Stimulated activated CD4-positive, alpha-beta T cell treated with anti-CD3 and anti-CD28 coated beads, Interleukin-15, amount 100 ng/mL, for 24 hours (primary cell): ENCODE measurements at regions not wholly inside any gene's neighbourhood (a gene's known extent, or its start where the extent isn't known, plus 50 kb on each side); places are given as distances from the start of the nearest gene placed in this dataset.
"Not testable (repeated sequence)": the region's sequence is repeated elsewhere in the genome, so short reads cannot be mapped to it uniquely, and the experiment has no call there.

Experiments
- DNase-seq: peaks from one replicate; pipeline ENCODE4 v3.0.0-alpha.2; 2020

DNA sequence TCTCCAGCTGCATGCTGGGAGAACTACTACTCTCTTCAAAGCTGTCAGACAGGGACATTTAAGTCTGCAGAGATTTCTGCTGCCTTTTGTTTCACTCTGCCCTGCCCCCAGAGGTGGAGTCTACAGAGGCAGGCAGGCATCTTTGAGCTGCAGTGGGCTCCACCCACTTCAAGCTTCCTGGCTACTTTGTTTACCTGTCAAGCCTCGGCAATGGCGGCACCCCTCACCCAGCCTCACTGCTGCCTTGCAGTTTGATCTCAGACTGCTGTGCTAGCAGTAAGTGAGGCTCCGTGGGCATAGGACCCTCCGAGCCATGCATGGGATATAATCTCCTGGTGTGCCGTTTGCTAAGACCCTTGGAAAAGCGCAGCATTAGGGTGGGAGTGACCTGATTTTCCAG lies 61.7 kb downstream of the DMRTA1 start:
- not testable (repeated sequence) for DNase-seq

- DNase-seq, result no peak
Observed at GRCh38 chr9:22508790-22509189, 62.2 kb downstream of the DMRTA1 start.

DNA sequence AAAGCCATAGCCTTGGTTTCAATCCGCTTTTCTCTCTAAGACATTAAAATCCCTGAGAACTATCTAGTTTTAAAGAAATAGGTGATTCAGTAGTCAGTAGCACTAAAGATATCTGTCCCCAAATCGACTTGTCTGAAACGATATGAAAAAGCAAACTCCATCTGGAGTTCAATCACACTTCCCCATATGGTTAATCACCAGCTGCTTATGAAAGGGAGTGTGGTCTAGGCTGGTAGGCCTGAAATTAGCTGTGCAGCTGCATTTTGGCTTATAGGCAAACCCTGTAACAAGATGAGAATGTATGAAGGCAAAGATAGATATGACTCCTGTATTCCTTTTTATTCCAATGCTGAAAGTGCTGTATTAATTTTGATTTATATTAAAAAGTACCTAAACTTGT lies 65.9 kb downstream of the DMRTA1 start:
- no peak for DNase-seq

- DNase-seq, result no peak
Observed at GRCh38 chr9:22514871-22515270, 68.2 kb downstream of the DMRTA1 start.

DNA sequence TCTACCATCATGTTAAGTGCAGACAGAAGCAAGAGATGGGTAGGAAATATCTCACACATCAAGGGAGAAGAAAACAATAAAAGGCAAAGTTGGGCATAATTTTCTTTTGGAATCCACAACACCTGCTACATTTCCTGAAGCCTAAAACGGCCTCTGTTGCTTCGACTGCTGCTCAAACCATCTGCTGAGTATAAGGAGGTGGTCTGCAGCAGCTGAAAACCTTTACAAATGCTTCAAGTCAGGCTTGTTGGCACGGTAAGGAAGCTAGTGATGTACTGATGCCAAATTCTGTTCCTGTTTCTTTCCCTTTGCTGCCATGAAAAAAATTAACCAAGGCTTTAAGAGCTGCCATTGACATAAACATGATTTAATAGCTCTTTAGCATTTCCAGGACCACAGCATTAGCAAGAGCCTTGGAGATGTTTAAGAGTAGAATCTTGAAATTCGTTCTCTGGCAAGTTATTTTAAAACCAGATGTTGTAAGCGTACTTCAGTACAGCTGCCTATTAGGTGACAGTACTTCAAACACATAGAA lies 75.6 kb downstream of the DMRTA1 start:
- DNase-seq, result no peak

DNA sequence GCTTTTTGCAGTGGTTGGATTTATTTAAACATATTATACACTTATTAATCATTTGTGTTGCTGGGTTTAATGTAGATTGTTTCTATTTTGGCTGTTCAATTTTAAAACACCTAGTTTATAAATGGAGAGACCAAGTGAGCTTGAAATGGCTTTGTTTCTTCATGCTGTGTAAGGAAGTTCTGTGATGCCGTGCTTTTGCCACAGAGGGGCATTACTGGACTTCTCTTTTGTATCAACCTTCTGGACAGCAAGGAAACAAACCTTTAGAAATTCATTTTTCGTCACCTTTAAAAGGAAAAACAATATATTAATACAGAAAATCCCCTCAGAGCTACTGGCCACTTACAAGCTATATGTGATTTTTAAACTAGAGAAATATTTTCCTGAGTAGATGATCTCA lies 81.9 kb downstream of the DMRTA1 start:
- DNase-seq, result no peak

DNA sequence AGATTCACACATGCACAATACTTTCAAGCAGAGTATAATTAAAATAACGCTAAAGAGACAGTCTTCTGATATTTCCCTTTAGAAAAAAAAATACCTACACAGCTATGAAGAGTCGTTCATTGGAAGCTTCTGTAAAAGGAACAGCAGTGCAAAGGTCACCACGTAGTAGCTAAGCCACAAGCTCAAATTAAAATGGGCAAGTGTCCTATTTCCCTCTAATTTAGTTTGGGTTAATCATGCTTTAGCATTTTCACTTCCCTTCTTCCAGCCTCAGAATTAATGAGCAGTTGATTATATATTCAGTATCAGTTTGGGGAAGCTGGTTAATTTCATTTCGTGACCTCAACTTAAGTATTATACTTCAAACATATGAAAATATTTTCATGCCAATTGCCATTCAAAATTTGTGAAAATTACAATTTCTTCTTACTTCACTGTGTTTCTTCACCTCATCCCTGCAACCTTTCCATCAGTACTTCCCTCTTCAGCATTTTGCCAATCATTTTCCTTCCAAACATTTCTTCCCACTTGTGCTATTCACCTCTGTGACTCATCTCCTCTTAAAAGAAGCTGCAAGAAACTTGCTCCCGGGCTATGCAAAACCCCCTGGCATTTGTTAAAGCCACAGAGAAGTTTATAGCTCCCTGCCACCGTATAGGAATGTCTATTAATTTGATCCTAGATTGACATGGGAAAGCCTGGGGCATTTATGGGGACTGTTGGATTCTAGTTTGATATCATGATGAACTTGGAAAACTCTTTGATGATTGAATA lies 83.0 kb downstream of the DMRTA1 start:
- no peak for DNase-seq

DNA sequence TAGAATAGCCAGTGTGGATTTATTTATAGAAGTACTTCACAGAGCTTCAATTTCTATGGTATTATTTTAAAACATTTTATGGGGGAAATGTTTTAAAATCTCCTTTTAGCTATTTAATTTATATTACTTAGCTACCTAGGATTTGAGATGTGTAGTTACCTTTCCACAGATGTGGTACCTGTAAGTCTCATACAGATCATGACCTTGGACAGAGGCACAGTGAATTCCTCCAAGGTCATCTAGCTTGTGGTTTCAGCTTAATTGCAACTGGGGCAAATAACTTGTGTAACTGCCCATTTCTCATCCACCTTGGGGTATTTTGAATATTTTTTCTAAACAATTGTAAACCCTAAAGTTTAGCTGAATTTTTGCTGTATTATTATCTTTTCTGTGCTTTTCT lies 89.2 kb downstream of the DMRTA1 start:
- DNase-seq, result no peak

DNA sequence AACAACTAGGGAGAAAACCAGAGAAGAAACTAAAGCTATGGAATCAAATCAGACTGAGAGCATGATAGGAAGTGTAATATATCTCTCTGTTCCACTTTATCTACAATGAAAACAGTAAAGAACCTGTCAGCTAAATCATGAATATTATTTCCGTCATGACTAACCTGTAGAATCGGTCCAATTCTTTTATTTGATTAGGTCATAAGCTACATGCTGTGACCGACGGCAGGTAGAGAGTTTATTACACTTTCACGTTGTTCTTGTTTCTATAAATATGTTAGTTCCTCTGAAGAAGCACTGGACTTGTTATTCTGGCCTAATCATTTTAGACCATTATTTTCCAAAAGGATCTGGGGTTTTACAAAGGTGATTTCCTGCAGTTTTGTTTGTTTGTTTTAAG lies 91.1 kb downstream of the DMRTA1 start:
- no peak for DNase-seq

- DNase-seq, result no peak
Observed at GRCh38 chr9:22548625-22549024, 102.0 kb downstream of the DMRTA1 start.

- DNase-seq, result no peak
Observed at GRCh38 chr9:22574740-22575139, 128.1 kb downstream of the DMRTA1 start.

DNA sequence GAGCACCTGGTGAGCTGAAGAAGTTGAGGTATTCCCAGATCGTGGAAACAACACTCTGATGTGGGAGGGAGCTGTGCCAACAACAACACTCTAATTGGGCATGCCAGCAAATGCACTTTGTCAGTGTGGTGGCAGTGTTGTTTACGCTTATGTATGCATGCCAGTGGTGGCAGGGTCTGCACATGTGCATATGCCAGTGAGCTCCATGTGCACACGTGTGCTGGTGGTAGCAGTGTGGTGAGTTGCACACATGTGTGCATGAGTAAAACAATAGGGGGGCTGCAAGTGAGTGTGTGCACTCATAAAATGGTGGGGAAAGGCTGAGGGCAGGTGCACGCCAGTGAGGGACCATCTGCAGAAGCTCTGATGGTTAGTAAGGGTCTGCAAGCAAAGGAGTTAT lies 134.2 kb downstream of the DMRTA1 start:
- DNase-seq, result no peak

DNA sequence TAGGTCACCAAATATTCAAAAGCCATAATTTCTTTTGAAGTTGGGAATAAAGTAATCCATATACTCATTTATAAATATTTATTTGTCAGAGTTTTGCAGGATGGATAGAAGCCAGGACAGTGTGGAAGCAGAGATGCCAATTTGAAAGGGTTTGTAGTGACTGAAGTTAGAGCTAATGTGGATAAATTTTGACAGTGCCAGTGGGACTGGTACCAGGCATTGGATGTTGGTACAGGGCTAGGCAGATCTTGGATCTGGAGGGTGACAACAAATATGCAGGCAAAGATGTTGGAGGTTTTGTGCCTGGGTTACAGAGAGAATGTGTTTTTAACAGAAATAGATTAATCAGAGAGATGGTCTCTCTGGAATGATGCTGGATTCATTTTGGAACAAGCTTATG lies 135.6 kb downstream of the DMRTA1 start:
- no peak for DNase-seq

DNA sequence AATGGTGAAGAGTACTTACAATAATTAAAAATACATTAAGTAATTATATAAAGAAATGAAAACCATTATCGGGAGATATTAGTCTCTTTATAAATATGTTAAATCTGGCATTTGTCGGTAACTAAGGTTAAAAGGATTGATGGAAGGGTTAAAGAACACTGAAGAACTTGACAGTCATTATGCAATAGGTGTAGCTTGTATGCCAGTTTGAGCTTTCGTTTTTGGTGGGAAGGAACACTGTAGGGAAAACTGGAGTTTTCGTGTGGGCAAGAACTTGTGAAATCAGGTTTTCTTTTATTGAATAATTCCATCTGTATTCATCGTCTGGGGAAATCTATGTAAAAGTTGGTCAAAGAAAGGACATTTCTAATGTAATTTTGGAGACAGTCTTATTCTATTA lies 142.3 kb downstream of the DMRTA1 start:
- no peak for DNase-seq

- no peak for DNase-seq
Observed at GRCh38 chr9:22590336-22591033, 143.9 kb downstream of the DMRTA1 start.

GRCh38 chr9:22595805-22596204 lies 149.2 kb downstream of the DMRTA1 start:
- no peak for DNase-seq

DNA sequence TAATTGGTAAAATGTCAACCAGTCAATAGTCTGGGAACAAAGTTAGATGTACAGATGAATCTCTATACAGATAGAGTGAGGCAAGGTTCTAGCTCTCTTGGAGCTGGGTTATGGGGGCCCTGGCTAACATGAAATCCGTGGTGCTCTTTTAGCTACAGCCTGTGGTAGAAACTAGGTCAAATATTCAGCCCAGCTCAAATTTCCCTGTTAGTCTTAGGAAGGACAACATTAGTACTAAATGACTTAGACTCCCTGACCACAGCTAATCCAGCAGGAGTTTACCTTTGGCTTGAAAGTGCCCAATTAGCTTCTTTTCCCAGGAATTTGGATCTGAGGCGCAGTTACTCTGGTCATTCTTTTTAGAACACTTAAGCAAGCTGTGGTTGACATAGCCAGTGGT lies 170.5 kb downstream of the DMRTA1 start:
- no peak for DNase-seq

DNA sequence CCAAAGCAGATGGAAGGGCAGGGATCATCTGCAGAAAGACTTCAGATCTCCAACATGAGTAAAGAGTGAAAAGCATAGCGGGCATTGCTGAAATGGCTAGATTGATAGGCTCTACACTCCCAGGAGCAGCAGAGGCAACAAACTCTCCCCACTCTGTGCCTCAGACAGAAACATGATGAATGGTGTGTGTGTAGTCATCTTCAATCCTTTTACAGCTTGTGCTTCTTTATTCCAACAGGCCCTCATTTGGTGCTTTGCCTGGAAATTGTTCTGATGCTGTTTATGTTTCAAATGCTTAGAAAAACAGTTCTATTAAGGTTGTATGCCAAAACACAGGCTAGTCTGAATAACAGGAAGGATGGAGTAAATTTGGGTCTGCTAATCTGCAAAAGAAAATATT lies 176.2 kb downstream of the DMRTA1 start:
- DNase-seq, result no peak

GRCh38 chr9:22623236-22623635 lies 176.6 kb downstream of the DMRTA1 start:
- no peak for DNase-seq

GRCh38 chr9:22625540-22625939 lies 178.9 kb downstream of the DMRTA1 start:
- no peak for DNase-seq

GRCh38 chr9:22643541-22643940 lies 196.9 kb downstream of the DMRTA1 start:
- DNase-seq, result no peak

- DNase-seq, result no peak
Observed at GRCh38 chr9:22645893-22646292, 199.3 kb downstream of the DMRTA1 start.

- DNase-seq, result no peak
Observed at GRCh38 chr9:22649384-22649783, 202.8 kb downstream of the DMRTA1 start.

- DNase-seq, result no peak
Observed at GRCh38 chr9:22650145-22650544, 203.5 kb downstream of the DMRTA1 start.
